AG09309 (cell line): ENCODE measurements at regions not wholly inside any gene's neighbourhood (a gene's known extent, or its start where the extent isn't known, plus 50 kb on each side); places are given as distances from the start of the nearest gene placed in this dataset.

Source experiments
- DNase-seq: peaks from one replicate; pipeline ENCODE4 v3.0.0-alpha.2; 2010; ENCODE audit warnings: low read depth
- H3K4me3 ChIP-seq: 2 replicates; pipeline ENCODE4 v1.5.1; 2011; ENCODE audit warnings: mild to moderate bottlenecking, low read depth, low read length, moderate library complexity; ENCODE audit not compliant: control insufficient read depth
- TF ChIP-seq, protein P1 (sequence below): IDR thresholded peaks from 2 replicates; pipeline ENCODE4 v1.5.1; 2011; ENCODE audit warnings: mild to moderate bottlenecking, low read depth, low read length, inconsistent platforms; ENCODE audit not compliant: insufficient read depth, control insufficient read depth; ENCODE audit errors: missing control alignments

DNA sequence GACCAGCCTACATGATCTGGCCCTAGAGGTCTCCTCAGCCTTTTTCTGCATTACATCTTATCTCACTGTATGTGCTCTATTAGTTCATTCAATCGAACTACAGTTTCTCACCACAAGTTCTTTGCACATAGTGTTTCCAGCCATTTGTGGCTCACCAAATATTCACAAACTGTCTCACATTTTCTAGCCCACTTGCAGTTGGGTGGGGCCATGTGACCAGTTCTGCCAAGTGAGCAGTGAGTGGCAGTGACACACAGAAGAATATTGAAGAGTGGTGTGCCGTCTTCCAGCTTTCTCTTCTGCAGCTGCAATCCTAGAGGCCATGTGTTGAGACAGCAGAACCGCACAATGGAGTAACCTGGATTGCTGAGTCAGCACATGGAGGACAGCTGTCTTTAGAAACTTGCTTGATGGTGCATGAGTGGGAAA lies 103.2 kb upstream of the ZNF644 start:
- TF ChIP-seq, protein P1, sequence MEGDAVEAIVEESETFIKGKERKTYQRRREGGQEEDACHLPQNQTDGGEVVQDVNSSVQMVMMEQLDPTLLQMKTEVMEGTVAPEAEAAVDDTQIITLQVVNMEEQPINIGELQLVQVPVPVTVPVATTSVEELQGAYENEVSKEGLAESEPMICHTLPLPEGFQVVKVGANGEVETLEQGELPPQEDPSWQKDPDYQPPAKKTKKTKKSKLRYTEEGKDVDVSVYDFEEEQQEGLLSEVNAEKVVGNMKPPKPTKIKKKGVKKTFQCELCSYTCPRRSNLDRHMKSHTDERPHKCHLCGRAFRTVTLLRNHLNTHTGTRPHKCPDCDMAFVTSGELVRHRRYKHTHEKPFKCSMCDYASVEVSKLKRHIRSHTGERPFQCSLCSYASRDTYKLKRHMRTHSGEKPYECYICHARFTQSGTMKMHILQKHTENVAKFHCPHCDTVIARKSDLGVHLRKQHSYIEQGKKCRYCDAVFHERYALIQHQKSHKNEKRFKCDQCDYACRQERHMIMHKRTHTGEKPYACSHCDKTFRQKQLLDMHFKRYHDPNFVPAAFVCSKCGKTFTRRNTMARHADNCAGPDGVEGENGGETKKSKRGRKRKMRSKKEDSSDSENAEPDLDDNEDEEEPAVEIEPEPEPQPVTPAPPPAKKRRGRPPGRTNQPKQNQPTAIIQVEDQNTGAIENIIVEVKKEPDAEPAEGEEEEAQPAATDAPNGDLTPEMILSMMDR: no peak
- no peak for DNase-seq

DNA sequence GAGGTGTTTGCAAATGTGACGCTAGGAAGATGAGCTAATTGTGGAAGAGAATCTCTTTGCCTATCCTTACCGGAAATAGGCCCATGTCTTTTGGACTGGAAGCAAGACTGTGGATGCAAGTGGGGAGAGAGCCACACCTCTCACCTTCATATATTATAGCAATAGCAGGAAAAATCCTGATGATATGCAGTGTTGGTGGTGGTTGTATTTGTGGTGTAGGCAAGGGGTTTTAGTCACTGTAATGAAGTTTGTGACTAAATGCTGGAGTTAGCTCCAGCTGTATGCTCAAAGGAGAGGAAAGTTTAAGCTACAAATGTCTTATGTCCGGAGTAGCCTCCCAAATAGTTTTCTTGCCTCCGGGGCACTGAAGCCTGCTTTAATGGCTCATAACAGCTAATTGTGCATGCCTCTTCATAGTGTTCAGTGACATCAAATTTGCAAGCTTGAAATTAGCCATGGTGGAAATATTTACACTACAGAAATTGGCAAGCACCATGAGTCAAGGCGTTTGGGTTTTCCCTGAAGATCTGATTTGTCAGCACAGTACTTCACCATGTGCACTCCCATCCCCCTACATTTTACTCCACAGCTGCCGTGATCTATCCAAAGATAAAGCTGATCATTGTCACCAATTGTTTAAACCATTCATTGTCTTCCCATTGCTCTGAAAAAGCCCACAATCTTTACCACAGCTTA lies 102.6 kb upstream of the ZNF644 start:
- no peak overlapping the region for H3K4me3 ChIP-seq
- TF ChIP-seq, protein P1: no peak
- no peak for DNase-seq

More for the DNA sequence above, 103.2 kb upstream of the ZNF644 start:
- H3K4me3 ChIP-seq: no peak overlapping the region

DNA sequence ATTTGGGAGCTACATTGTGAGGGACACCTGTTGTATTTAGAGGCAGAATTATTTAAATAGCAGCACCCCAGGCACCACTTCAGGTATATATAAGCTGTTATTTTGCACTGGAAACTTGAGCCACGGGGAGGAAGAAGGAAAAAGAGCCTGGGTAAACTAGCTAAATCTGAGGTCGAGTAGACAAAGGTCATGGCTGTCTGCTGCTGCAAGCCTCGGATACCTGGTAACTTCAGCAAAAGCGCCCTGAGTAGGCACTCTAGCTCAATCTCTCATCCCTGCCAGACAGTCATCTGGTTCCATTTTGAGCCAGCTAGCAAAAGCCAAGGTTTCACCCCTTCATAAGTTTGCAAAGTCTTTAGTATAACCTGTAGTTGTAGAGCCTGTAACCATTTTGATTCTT lies 101.9 kb upstream of the ZNF644 start:
- TF ChIP-seq, protein P1: no peak
- no peak overlapping the region for H3K4me3 ChIP-seq
- no peak for DNase-seq

DNA sequence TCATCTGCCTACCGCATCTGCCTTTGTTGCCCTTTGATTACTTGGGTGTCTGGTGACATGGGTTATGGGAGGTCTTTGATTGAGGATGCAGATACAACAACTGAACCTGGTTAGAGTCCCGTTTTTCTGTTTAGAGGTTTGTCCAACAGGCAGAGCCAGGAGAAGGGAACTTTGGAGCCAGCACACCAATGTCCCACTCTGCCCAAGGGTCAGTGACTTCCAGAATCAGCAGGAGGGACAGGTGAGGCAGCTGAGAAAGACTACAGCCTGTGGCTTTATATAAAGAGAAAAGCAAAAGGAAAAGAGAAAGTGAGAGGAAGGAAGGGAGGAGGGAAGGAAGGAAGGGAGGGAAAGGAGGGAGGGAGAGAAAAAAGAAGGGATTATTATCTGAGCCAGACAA lies 101.5 kb upstream of the ZNF644 start:
- H3K4me3 ChIP-seq: no peak overlapping the region
- TF ChIP-seq, protein P1: no peak
- no peak for DNase-seq

DNA sequence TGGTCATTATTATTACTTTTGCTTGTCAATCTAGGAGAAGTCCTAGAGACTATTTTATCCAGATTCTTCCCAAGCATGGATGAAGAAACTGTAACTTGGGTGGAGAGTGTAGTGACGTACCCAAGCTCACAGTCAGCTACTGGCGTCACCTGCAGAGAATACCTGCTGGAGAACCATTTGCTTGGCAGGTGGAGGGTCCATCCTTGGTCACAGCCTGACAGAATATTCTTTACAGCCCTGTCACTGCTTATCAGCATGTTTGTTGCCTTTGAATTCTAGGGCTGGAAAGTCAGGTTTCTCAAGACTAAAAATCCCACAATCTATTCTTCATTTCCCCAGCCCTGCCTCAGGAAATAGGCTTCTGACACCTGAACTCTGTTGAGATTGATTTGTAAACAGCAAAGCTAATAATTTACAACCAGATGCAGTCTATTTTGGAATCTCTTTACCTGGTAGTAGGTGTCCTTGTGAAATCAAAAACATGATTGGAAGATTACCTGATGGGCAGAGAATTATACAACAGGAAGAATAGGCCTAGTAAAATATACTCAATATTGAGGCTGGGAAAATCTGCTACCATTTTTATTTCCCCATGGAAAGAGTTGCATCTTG lies 100.4 kb upstream of the ZNF644 start:
- no peak for DNase-seq
- H3K4me3 ChIP-seq: no peak overlapping the region
- TF ChIP-seq, protein P1: no peak

DNA sequence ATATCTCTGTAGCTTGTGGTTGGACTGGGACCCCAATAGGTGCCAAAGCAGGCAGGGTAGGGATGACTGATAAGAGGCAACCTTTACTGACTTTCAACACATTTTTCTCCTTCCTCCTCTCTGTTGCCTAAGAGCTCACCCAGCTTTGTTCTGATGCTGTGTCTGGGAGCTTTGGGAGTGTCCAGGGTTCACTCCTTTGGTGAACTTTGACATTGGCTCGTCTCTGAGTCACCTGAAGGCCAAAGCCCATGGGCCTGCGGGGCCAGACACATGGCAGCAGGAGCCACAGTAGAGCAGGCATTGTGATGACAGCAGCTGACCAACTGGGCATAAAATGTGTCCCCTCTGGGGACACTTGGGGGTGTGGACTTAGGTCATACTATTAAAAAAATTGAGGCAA lies 99.5 kb upstream of the ZNF644 start:
- H3K4me3 ChIP-seq: no peak overlapping the region
- TF ChIP-seq, protein P1: no peak
- no peak for DNase-seq
